ENCODE measurements at regions not wholly inside any gene's neighbourhood (a gene's known extent, or its start where the extent isn't known, plus 50 kb on each side); places are given as distances from the start of the nearest gene placed in this dataset.

GRCh38 chr7:130965515-130965914, 231.5 kb upstream of the KLF14 start:
- H3K9me3 ChIP-seq (ENCODE audit: insufficient read depth, low read depth, low read length): no peaks in the 10 kb centered on the region
- H3K36me3 ChIP-seq (ENCODE audit: insufficient read depth, low read length): no peaks in the 10 kb centered on the region
- no peaks in the 10 kb centered on the region for H3K27me3 ChIP-seq (ENCODE audit: insufficient read depth, low read length)
- H3K4me1 ChIP-seq (ENCODE audit: insufficient read depth, low read length): peaks cover 9% of the 10 kb centered on the region
- H3K4me3 ChIP-seq (ENCODE audit: low read length): no peak overlapping the region
- H3K9ac ChIP-seq (ENCODE audit: low read depth, low read length): no peak overlapping the region
- no peak overlapping the region for H3K27ac ChIP-seq (ENCODE audit: low read depth, low read length)

DNA sequence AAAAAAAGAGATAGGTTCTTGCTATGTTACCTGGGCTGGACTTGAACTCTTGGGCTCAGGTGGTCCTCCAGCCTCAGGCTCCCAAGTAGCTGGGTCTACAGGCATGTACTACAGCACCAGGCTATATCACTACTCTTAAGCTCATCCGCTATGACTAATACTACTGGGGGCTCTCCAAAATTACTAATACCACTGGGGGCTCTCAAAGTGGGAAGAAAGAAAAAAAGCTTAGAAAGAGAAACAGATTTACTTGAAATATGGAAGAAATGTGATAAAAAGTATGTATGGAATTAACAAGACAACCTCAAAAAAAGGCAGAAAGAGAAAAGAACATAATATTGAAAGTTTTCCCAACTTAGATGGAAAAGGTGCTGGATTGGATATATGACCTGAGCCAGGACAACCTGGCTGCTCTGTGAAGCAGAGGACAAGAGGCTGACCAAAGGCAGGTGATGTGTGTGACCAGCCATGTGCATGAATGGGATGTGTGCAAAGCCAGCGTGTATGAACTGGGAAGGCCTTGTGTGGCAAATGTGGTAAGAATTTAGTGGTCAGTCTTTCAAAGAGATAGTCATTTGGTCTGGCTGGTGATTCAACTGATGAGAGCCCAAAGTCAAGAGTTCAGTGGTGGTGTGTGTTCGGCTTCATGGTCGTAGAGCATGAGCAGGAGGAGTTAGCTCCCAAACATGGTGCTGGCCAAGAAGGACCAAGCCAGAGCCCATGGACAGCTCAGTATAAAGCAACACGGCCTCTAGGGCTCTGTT, 232.4 kb upstream of the KLF14 start:
- H3K4me1 ChIP-seq (ENCODE audit: insufficient read depth, low read length): peaks cover 9% of the 10 kb centered on the region
- no peak overlapping the region for H3K27ac ChIP-seq (ENCODE audit: low read depth, low read length)
- no peaks in the 10 kb centered on the region for H3K9me3 ChIP-seq (ENCODE audit: insufficient read depth, low read depth, low read length)
- H3K9ac ChIP-seq (ENCODE audit: low read depth, low read length): no peak overlapping the region
- H3K4me3 ChIP-seq (ENCODE audit: low read length): no peak overlapping the region
- 88% methylated on average over 5 of the region's 5 CpGs for WGBS
- no peaks in the 10 kb centered on the region for H3K27me3 ChIP-seq (ENCODE audit: insufficient read depth, low read length)
- no peaks in the 10 kb centered on the region for H3K36me3 ChIP-seq (ENCODE audit: insufficient read depth, low read length)

GRCh38 chr7:130970196-130970595, 236.2 kb upstream of the KLF14 start:
- no peaks in the 10 kb centered on the region for H3K4me1 ChIP-seq (ENCODE audit: insufficient read depth, low read length)

DNA sequence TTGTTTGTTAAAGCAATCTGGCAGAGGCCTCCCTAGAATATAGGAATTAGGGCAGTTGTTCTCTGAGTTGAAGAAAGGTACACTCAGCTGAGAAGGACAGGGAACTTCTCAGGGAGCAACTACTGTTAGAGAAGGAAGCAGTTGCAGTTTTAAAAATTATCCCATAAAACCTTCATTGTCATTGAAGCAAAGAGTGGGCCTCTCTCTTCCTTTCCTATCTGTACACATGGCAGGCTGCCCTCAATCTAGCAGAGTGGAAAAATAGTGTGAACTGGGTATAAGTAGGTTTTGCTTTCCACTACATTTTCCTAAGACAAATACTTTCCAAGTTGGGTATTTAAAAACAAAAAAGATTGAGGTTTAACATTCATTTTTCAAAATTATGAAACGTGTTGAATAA, 236.7 kb upstream of the KLF14 start:
- Histone ChIP-seq H3K27me3 (ENCODE audit: insufficient read depth, low read length) (no peaks in the 10 kb centered on the region), H3K27ac (ENCODE audit: low read depth, low read length) (no peak overlapping the region), H3K36me3 (ENCODE audit: insufficient read depth, low read length) (peaks cover 8% of the 10 kb centered on the region; the same call in 1 of the 2 replicates), H3K4me1 (ENCODE audit: insufficient read depth, low read length) (no peaks in the 10 kb centered on the region), H3K9me3 (ENCODE audit: insufficient read depth, low read depth, low read length) (peaks cover 13% of the 10 kb centered on the region), H3K4me3 (ENCODE audit: low read length) (no peak overlapping the region), H3K9ac (ENCODE audit: low read depth, low read length) (no peak overlapping the region)
- 100% methylated on average over 1 of the region's 1 CpG for WGBS

More at GRCh38 chr7:130970196-130970595, 236.2 kb upstream of the KLF14 start:
- peaks cover 8% of the 10 kb centered on the region for H3K9me3 ChIP-seq (ENCODE audit: insufficient read depth, low read depth, low read length)
- H3K27ac ChIP-seq (ENCODE audit: low read depth, low read length): no peak overlapping the region
- H3K9ac ChIP-seq (ENCODE audit: low read depth, low read length): no peak overlapping the region
- peaks cover 3% of the 10 kb centered on the region; the same call in 1 of the 2 replicates for H3K36me3 ChIP-seq (ENCODE audit: insufficient read depth, low read length)
- H3K4me3 ChIP-seq (ENCODE audit: low read length): no peak overlapping the region
- no peaks in the 10 kb centered on the region for H3K27me3 ChIP-seq (ENCODE audit: insufficient read depth, low read length)

- WGBS: 96% methylated on average over 4 of the region's 4 CpGs
- peaks cover 8% of the 10 kb centered on the region; the same call in 1 of the 2 replicates for H3K36me3 ChIP-seq (ENCODE audit: insufficient read depth, low read length)
- no peak overlapping the region for H3K9ac ChIP-seq (ENCODE audit: low read depth, low read length)
- H3K4me3 ChIP-seq (ENCODE audit: low read length): no peak overlapping the region
- no peaks in the 10 kb centered on the region for H3K27me3 ChIP-seq (ENCODE audit: insufficient read depth, low read length)
- no peak overlapping the region for H3K27ac ChIP-seq (ENCODE audit: low read depth, low read length)
- H3K9me3 ChIP-seq (ENCODE audit: insufficient read depth, low read depth, low read length): peaks cover 14% of the 10 kb centered on the region
- H3K4me1 ChIP-seq (ENCODE audit: insufficient read depth, low read length): no peaks in the 10 kb centered on the region
Measured at GRCh38 chr7:130971297-130971696, 237.3 kb upstream of the KLF14 start.

DNA sequence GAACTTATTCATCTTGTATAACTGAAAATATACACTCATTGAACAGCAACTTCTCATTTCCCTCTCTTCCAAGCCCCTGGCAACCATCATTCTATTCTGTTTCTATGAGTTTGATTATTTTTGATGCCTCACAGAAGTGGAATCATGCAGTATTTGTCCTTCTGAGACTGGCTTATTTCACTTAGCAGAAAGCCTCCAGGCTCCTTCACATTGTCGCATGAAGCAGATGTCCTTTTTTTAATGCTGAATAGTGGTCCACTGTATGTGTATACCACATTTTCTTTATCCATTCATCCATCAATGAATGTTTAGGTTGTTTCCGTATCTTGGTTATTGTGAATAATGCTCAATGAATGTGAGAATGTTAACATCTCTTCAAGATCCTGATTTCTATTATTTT, 238.2 kb upstream of the KLF14 start:
- Histone ChIP-seq H3K27ac (ENCODE audit: low read depth, low read length) (no peak overlapping the region), H3K36me3 (ENCODE audit: insufficient read depth, low read length) (peaks cover 8% of the 10 kb centered on the region; the same call in 1 of the 2 replicates), H3K4me1 (ENCODE audit: insufficient read depth, low read length) (no peaks in the 10 kb centered on the region), H3K9ac (ENCODE audit: low read depth, low read length) (no peak overlapping the region), H3K9me3 (ENCODE audit: insufficient read depth, low read depth, low read length) (peaks cover 14% of the 10 kb centered on the region), H3K4me3 (ENCODE audit: low read length) (no peak overlapping the region), H3K27me3 (ENCODE audit: insufficient read depth, low read length) (no peaks in the 10 kb centered on the region)
- WGBS: 90% methylated on average over 1 of the region's 2 CpGs

DNA sequence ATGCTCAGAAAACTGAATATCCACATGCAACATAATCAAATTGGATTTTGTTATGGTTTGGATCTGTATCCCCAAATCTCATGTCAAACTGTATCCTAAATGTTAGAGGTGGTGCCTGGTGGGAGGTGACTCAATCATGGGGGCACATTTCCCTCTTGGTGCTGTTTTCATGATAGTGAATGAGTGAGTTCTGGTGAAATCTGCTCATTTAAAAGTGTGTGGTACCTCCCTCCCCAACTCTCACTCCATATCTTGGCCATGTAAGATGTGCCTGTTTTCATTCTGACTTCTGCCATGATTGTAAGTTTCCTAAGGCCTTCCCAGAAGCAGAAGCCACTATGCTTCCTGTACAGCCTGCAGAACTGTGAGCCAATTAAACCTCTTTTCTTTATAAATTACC, 239.6 kb upstream of the KLF14 start:
- no peak overlapping the region for H3K27ac ChIP-seq (ENCODE audit: low read depth, low read length)
- no peak overlapping the region for H3K4me3 ChIP-seq (ENCODE audit: low read length)
- no peak overlapping the region for H3K9ac ChIP-seq (ENCODE audit: low read depth, low read length)
- no peaks in the 10 kb centered on the region for H3K27me3 ChIP-seq (ENCODE audit: insufficient read depth, low read length)
- H3K9me3 ChIP-seq (ENCODE audit: insufficient read depth, low read depth, low read length): peaks cover 14% of the 10 kb centered on the region
- H3K4me1 ChIP-seq (ENCODE audit: insufficient read depth, low read length): no peaks in the 10 kb centered on the region
- H3K36me3 ChIP-seq (ENCODE audit: insufficient read depth, low read length): peaks cover 8% of the 10 kb centered on the region; the same call in 1 of the 2 replicates

GRCh38 chr7:130974169-130974568, 240.2 kb upstream of the KLF14 start:
- peaks cover 8% of the 10 kb centered on the region; the same call in 1 of the 2 replicates for H3K36me3 ChIP-seq (ENCODE audit: insufficient read depth, low read length)
- no peaks in the 10 kb centered on the region for H3K27me3 ChIP-seq (ENCODE audit: insufficient read depth, low read length)
- no peak overlapping the region for H3K9ac ChIP-seq (ENCODE audit: low read depth, low read length)
- no peak overlapping the region for H3K27ac ChIP-seq (ENCODE audit: low read depth, low read length)
- no peaks in the 10 kb centered on the region; the same call in 1 of the 2 replicates for H3K4me1 ChIP-seq (ENCODE audit: insufficient read depth, low read length)
- peaks cover 14% of the 10 kb centered on the region for H3K9me3 ChIP-seq (ENCODE audit: insufficient read depth, low read depth, low read length)
- 91% methylated on average over 2 of the region's 2 CpGs for WGBS
- H3K4me3 ChIP-seq (ENCODE audit: low read length): no peak overlapping the region

DNA sequence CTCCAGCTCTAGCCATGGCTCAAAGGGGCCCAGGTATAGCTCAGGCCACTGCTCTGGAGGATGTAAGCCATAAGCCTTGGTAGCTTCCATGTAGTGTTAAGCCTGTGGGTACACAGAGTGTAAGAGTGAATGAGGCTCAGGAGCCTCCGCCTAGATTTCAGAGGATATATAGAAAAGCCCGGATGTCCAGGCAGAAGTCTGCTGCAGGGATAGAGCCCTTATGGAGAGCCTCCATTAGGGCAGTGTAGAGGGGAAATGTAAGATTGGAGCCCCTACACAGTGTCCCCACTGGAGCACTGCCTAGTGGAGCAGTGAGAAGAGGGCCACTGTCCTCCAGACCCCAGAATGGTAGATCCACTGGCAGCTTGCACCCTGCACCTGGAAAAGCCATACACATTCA, 240.8 kb upstream of the KLF14 start:
- peaks cover 8% of the 10 kb centered on the region; the same call in 1 of the 2 replicates for H3K36me3 ChIP-seq (ENCODE audit: insufficient read depth, low read length)
- H3K27me3 ChIP-seq (ENCODE audit: insufficient read depth, low read length): no peaks in the 10 kb centered on the region
- 95% methylated on average over 2 of the region's 2 CpGs for WGBS
- H3K4me1 ChIP-seq (ENCODE audit: insufficient read depth, low read length): no peaks in the 10 kb centered on the region; the same call in 1 of the 2 replicates
- H3K9ac ChIP-seq (ENCODE audit: low read depth, low read length): no peak overlapping the region
- no peak overlapping the region for H3K27ac ChIP-seq (ENCODE audit: low read depth, low read length)
- H3K9me3 ChIP-seq (ENCODE audit: insufficient read depth, low read depth, low read length): peaks cover 14% of the 10 kb centered on the region
- no peak overlapping the region for H3K4me3 ChIP-seq (ENCODE audit: low read length)

- WGBS: 94% methylated on average over 5 of the region's 5 CpGs
- Histone ChIP-seq H3K27me3 (ENCODE audit: insufficient read depth, low read length) (no peaks in the 10 kb centered on the region), H3K9ac (ENCODE audit: low read depth, low read length) (no peak overlapping the region), H3K36me3 (ENCODE audit: insufficient read depth, low read length) (peaks cover 8% of the 10 kb centered on the region; the same call in 1 of the 2 replicates), H3K9me3 (ENCODE audit: insufficient read depth, low read depth, low read length) (peaks cover 14% of the 10 kb centered on the region), H3K27ac (ENCODE audit: low read depth, low read length) (no peak overlapping the region), H3K4me1 (ENCODE audit: insufficient read depth, low read length) (no peaks in the 10 kb centered on the region; the same call in 1 of the 2 replicates), H3K4me3 (ENCODE audit: low read length) (no peak overlapping the region)
Measured at GRCh38 chr7:130975731-130976130, 241.7 kb upstream of the KLF14 start.

- 49% methylated on average over 3 of the region's 3 CpGs for WGBS
Measured at GRCh38 chr7:130982160-130982638, 248.2 kb upstream of the KLF14 start.

More at GRCh38 chr7:130982160-130982638, 248.2 kb upstream of the KLF14 start:
- no peaks in the 10 kb centered on the region for H3K27me3 ChIP-seq (ENCODE audit: insufficient read depth, low read length)
- peaks cover 2% of the 10 kb centered on the region for H3K4me1 ChIP-seq (ENCODE audit: insufficient read depth, low read length)
- H3K9me3 ChIP-seq (ENCODE audit: insufficient read depth, low read depth, low read length): no peaks in the 10 kb centered on the region
- H3K27ac ChIP-seq (ENCODE audit: low read depth, low read length): no peak overlapping the region; the same call in 1 of the 2 replicates
- H3K4me3 ChIP-seq (ENCODE audit: low read length): no peak overlapping the region
- no peaks in the 10 kb centered on the region for H3K36me3 ChIP-seq (ENCODE audit: insufficient read depth, low read length)
- no peak overlapping the region for H3K9ac ChIP-seq (ENCODE audit: low read depth, low read length)

All from HUES64 (cell line).